Natural killer cell (primary cell): ENCODE measurements at regions not wholly inside any gene's neighbourhood (a gene's known extent, or its start where the extent isn't known, plus 50 kb on each side); places are given as distances from the start of the nearest gene placed in this dataset.

Experiments
- ATAC-seq, 3 donors: fragments of 150-1000 bp in 2 of 3; fragments of 200-7000 bp in 1 of 3; cut with Tn5 transposase; 1 replicate in 1 of 3; 2 replicates in 2 of 3; pipeline ENCODE4 v1.10.0; 2021; ENCODE audit warnings: mild to moderate bottlenecking in 2 of 3, moderate library complexity in 2 of 3
- DNase-seq, 2 donors: peaks; one replicate each; pipeline versions ENCODE4 v3.0.0 to v3.0.0-alpha.2; 2013 to 2021; ENCODE audit warnings: mixed read lengths in 1 of 2
- H3K27ac ChIP-seq: one replicate; pipeline ENCODE4 v1.5.1; 2013; ENCODE audit warnings: mild to moderate bottlenecking, low read length
- H3K27me3 ChIP-seq: one replicate; pipeline ENCODE4 v1.6.1; 2013; ENCODE audit warnings: low read length; ENCODE audit not compliant: control insufficient read depth, insufficient read depth
- H3K36me3 ChIP-seq: one replicate; pipeline ENCODE4 v1.6.1; 2013; ENCODE audit warnings: low read length; ENCODE audit not compliant: control insufficient read depth, insufficient read depth
- H3K4me1 ChIP-seq: one replicate; pipeline ENCODE4 v1.6.1; 2013; ENCODE audit warnings: low read length; ENCODE audit not compliant: control insufficient read depth, insufficient read depth
- H3K4me3 ChIP-seq: one replicate; pipeline ENCODE4 v1.5.1; 2013; ENCODE audit warnings: low read length
- H3K9me3 ChIP-seq: one replicate; pipeline ENCODE4 v1.6.1; 2013; ENCODE audit warnings: low read length; ENCODE audit not compliant: control insufficient read depth, insufficient read depth
- H3K27ac Mint-ChIP-seq, 2 donors: one replicate each; pipeline ENCODE4 v1.8.0; 2022; ENCODE audit warnings: mild to moderate bottlenecking in 2 of 2, mixed read lengths in 2 of 2, moderate library complexity in 1 of 2
- H3K27me3 Mint-ChIP-seq, 2 donors: one replicate each; pipeline ENCODE4 v1.8.0; 2022; ENCODE audit warnings: low read depth in 2 of 2, mixed read lengths in 2 of 2
- H3K36me3 Mint-ChIP-seq: one replicate; pipeline ENCODE4 v1.8.0; 2022; ENCODE audit warnings: mixed read lengths
- H3K4me1 Mint-ChIP-seq, 2 donors: one replicate each; pipeline ENCODE4 v1.8.0; 2022; ENCODE audit warnings: mixed read lengths in 2 of 2
- H3K4me3 Mint-ChIP-seq: one replicate; pipeline ENCODE4 v1.8.0; 2022; ENCODE audit warnings: mild to moderate bottlenecking, moderate library complexity, mixed read lengths
- H3K9me3 Mint-ChIP-seq, 2 donors: one replicate each; pipeline ENCODE4 v1.8.0; 2022; ENCODE audit warnings: mixed read lengths in 2 of 2
- CTCF ChIP-seq: fragments of 200-600 bp; IDR thresholded peaks from one replicate; pipeline ENCODE4 v1.8.0; 2022; ENCODE audit warnings: antibody characterized with exemption
- WGBS: methylation state at CpG from one replicate; pipeline ENCODE4 v1.1.7; 2013; ENCODE audit warnings: missing lambda C conversion rate; ENCODE audit not compliant: insufficient coverage; 5-methylcytosine and 5-hydroxymethylcytosine counted together
- intact Hi-C: fragments of 100-400 bp; cut with micrococcal nuclease; formaldehyde crosslinking; loops from one replicate; pipeline ENCODE4 v1.14.2; 2022

GRCh38 chr21:34302521-34302920, 61.3 kb upstream of the KCNE2 start:
- H3K27me3 ChIP-seq = no peaks in the 10 kb centered on the region
- H3K36me3 ChIP-seq = no peaks in the 10 kb centered on the region
- no peaks in the 10 kb centered on the region for H3K4me1 ChIP-seq
- ATAC-seq = no peak
- H3K4me3 ChIP-seq = no peak overlapping the region
- no peak for DNase-seq
- Mint-ChIP-seq H3K27ac (no peak overlapping the region), H3K4me3 (no peak overlapping the region), H3K27me3 (peaks cover 10 to 13% of the 10 kb centered on the region in 2 donors), H3K9me3 (peaks cover 0 to 3% of the 10 kb centered on the region in 2 donors), H3K4me1 (no peaks in the 10 kb centered on the region), H3K36me3 (no peaks in the 10 kb centered on the region)
- H3K9me3 ChIP-seq = no peaks in the 10 kb centered on the region
- intact Hi-C loops = no loop called here
- H3K27ac ChIP-seq = no peak overlapping the region
- WGBS = 95% methylated on average over 6 of the region's 6 CpGs
- no peak for TF ChIP-seq CTCF

GRCh38 chr21:34305605-34306604, 57.9 kb upstream of the KCNE2 start:
- Histone ChIP-seq H3K27me3 (no peaks in the 10 kb centered on the region), H3K27ac (no peak overlapping the region), H3K4me1 (no peaks in the 10 kb centered on the region), H3K36me3 (no peaks in the 10 kb centered on the region), H3K4me3 (no peak overlapping the region), H3K9me3 (no peaks in the 10 kb centered on the region)
- H3K9me3 Mint-ChIP-seq = peaks cover 0 to 3% of the 10 kb centered on the region in 2 donors
- H3K4me3 Mint-ChIP-seq = no peak overlapping the region
- TF ChIP-seq CTCF = no peak
- ATAC-seq = no peak
- no peak for DNase-seq
- intact Hi-C loops = no loop called here
- H3K27ac Mint-ChIP-seq = no peak overlapping the region
- no peaks in the 10 kb centered on the region for H3K36me3 Mint-ChIP-seq
- H3K4me1 Mint-ChIP-seq = no peaks in the 10 kb centered on the region
- H3K27me3 Mint-ChIP-seq = peaks cover 10 to 13% of the 10 kb centered on the region in 2 donors
- 97% methylated on average over 12 of the region's 14 CpGs for WGBS

- no peaks in the 10 kb centered on the region for H3K4me1 Mint-ChIP-seq
- no peak overlapping the region for H3K27ac ChIP-seq
- no peak overlapping the region for H3K4me3 Mint-ChIP-seq
- no peaks in the 10 kb centered on the region for H3K36me3 Mint-ChIP-seq
- no peaks in the 10 kb centered on the region for H3K4me1 ChIP-seq
- no peak overlapping the region for H3K4me3 ChIP-seq
- 79% methylated on average over 5 of the region's 5 CpGs for WGBS
- no peaks in the 10 kb centered on the region for H3K36me3 ChIP-seq
- no peaks in the 10 kb centered on the region for H3K9me3 ChIP-seq
- TF ChIP-seq CTCF = no peak
- ATAC-seq (no peak), DNase-seq (no peak)
- peaks cover 7% of the 10 kb centered on the region in 2 donors for H3K27me3 Mint-ChIP-seq
- no peaks in the 10 kb centered on the region for H3K9me3 Mint-ChIP-seq
- H3K27ac Mint-ChIP-seq = no peak overlapping the region
- H3K27me3 ChIP-seq = no peaks in the 10 kb centered on the region
- intact Hi-C loops = no loop called here
Measured at GRCh38 chr21:34307991-34308532, 55.7 kb upstream of the KCNE2 start.
